Tibial nerve (tissue), 3 donors: ENCODE measurements at regions not wholly inside any gene's neighbourhood (a gene's known extent, or its start where the extent isn't known, plus 50 kb on each side); places are given as distances from the start of the nearest gene placed in this dataset.

Source experiments
- CTCF ChIP-seq, 5 experiments: fragments of 200-600 bp in 3 of 5; fragments of 450-650 bp in 2 of 5; sonication (generic) in 3 of 5; IDR thresholded peaks; one replicate each; pipeline ENCODE4 v1.5.1; 2016 to 2019; ENCODE audit warnings: antibody characterized with exemption in 5 of 5, mild to moderate bottlenecking in 3 of 5, moderate library complexity in 2 of 5
- POLR2A ChIP-seq, 2 donors: fragments of 450-650 bp; IDR thresholded peaks; one replicate each; pipeline ENCODE4 v1.6.1; 2017; ENCODE audit warnings: antibody characterized with exemption in 2 of 2, mild to moderate bottlenecking in 2 of 2, moderate library complexity in 2 of 2

- TF ChIP-seq POLR2A (IDR thresholded peaks at IDR 0.05) (no peak), CTCF (IDR thresholded peaks at IDR 0.05) (no peak)
These were observed 117.7 kb downstream of the RPS12 start for GRCh38 chr6:132931936-132932514.
